ENCODE measurements at regions not wholly inside any gene's neighbourhood (a gene's known extent, or its start where the extent isn't known, plus 50 kb on each side); places are given as distances from the start of the nearest gene placed in this dataset.

DNA sequence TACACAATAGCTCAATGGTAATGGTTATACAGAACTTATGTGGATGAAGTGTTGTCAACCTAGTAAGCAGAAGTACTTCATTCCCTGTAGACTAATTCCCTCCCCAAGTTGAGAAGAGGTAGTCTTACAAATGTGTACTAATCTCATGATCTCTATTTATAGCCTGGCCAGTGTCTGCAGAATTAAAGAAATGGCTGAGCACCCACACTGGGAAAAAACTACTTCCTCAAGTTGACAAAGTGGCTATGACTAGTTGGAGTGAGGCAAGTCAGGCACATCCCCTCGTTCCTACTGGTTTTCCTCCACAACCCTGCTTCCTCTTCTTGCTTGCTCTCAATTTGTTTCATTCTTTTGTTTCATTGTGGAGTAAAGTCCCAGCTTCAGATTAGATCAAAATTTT, 566.7 kb upstream of the ZNF717 start:
- no peak for FAIRE-seq

DNA sequence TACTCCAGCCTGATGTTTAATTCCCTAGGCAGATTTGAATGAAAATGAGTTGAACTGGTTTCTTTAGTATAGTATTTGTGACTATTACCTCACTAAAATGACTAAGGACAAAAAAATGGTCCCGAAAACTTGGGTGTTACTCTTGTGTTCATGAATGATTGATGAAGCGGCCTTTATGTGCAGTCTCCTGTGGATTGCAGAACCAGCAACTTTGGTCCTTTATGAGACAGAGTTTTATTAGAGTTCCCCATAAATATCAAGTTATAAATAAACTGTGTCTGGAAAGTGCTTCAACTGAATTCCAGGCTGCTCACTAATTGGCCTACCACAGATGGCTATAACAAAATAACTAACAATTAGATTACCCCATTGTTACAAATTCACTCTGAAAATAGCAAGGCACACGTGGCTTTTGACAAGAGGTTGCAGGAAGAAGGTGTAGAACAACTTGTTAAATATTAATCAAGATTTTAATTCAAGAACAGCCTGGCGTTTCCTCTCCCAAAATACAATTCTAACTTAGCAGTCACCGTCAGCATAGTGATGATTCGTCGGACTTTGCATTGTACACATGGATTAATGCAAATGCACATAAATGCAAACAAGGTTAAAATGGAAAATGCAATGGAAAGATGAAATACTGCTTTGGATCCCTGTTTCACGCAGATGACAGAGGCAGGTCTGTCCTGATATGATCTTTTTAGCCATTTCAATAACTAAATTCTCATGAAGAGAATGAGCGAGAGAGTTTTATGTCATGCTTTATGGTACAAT, 567.3 kb upstream of the ZNF717 start:
- FAIRE-seq: no peak

DNA sequence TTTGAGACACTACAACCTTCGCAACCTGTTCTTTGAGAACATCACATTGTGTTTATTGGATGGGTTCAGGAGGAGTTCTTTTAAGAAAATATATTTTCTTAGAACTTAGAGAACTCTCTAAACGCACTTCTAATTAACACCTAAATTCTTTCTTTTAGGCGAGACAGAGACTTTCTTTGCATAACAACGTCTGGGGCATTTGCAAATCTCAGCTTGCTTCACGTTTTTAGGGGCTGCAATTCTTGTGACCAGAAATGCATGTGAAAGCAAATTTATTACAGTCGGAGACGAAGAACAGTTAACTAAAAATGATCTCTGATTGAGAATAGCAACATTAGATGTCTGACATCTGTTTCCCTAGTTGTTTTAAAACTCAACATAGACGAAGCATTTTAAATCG, 568.3 kb upstream of the ZNF717 start:
- FAIRE-seq: no peak

GRCh38 chr3:76361010-76361409, 575.7 kb upstream of the ZNF717 start:
- no peak for FAIRE-seq

DNA sequence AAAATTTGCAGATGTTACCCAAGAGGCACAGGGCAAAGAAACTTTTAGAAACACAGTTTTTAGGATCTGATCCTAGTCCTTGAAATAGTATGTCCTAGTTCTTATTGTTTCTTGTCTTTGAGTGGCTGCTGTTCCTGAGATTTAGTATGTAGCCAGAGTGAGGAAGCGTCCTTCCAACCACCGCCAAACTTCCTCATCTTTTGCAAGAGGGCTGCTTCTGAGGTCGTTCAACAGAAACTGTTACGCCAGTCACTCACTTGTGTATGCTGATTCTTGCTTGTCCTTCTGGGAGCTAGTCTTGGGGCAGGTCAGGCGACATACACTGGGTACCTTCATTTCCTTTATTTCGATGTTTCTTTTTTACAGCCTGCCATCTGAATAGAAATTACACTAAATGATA, 577.3 kb upstream of the ZNF717 start:
- FAIRE-seq: no peak

DNA sequence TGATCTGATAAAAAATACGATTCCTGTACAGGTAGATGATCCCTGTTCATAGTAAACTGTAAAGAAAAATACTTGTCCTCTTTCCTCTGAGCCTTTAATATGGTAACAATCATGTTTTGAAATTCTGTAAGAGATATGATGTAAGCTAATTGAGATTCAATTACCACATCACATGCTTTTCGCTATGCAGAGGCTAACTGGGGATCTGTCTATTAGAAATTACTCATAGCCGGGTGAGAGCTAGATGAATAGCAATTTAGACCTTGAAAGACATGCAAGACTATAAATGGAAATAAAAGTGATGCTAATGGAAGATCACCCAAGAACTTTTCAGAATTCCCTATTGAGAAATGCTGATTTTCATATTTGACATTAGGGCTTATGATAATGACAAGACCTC, 579.9 kb upstream of the ZNF717 start:
- FAIRE-seq: no peak

DNA sequence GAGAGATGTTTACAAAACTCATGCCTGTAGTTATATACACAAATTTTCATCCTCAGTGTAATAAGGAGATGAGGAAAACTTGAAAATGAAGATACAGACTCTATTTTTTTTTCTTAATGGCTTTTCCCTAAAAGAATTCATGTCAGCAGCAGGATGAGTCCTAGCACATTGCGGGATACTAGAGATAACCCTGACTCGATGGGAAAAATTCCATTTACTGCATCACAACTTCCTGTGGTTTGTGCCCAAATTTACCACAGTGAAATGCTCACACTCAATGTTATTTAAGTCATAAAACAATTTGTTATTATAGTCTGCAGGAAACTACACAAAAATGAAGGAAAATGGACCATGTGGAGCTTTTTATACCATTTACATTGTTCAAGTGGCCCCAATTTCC, 581.9 kb upstream of the ZNF717 start:
- no peak for FAIRE-seq

GRCh38 chr3:76369170-76369569, 583.8 kb upstream of the ZNF717 start:
- FAIRE-seq: no peak

- FAIRE-seq: no peak
These were observed 585.6 kb upstream of the ZNF717 start for GRCh38 chr3:76370749-76371520.

- FAIRE-seq: no peak
These were observed 587.1 kb upstream of the ZNF717 start for GRCh38 chr3:76372497-76372896.

DNA sequence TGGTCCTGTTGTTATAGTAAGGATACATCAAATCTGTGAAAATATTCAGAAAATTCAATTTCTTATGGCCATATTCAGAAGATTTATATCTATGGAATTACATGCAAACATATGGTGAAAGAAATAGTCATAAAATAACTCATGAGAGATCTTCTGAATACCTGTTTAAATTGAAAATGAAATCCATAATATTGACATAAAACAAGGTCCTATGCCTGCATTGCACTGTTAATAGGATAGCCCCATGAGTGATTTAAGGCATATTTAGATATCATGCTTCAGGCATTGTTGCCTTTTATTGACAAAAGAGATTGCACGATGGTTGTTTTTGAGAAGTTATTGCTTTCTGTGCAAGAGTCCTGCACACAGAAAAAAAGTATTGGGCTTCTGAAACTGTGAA, 591.7 kb upstream of the ZNF717 start:
- no peak for FAIRE-seq

GRCh38 chr3:76378789-76379188, 593.4 kb upstream of the ZNF717 start:
- FAIRE-seq: no peak

GRCh38 chr3:76383781-76384180, 598.4 kb upstream of the ZNF717 start:
- FAIRE-seq: no peak

DNA sequence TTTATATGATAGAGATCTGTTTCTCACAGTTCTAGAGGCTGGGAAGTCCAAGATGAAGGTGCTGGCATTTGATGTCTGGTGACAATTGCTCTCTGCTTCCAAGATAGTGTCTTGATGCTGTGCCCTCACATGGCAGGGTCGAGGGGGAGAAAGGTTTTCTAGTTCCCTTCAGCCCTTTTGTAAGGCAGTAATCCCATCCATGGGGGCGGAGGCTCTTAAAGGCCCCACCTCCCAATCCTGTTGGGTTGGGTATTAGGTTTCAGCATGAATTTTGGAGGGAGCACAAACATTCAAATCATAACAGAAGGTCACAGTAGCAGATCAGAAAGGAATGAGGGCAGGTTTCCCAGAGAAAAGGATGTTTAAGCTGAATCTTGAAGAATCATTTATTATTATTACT, 601.7 kb upstream of the ZNF717 start:
- FAIRE-seq: no peak

DNA sequence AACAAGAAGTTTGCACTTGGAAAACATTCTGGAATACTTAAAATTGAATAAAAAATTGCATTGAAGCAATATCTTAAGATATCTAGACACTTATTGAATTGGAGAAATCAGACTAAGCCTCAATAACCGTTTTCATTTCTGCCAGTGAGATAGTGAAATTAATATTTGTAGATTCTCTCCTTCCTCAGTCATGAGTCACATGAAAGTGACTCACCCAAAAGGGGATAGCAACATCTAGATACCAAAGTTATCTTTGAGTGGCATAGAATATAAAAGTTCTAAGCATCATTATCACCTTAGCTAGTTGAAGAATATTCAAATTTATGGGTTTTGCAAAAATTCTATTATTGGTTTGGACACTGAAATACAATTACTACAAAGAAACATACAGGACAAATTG, 614.8 kb upstream of the ZNF717 start:
- no peak for FAIRE-seq

DNA sequence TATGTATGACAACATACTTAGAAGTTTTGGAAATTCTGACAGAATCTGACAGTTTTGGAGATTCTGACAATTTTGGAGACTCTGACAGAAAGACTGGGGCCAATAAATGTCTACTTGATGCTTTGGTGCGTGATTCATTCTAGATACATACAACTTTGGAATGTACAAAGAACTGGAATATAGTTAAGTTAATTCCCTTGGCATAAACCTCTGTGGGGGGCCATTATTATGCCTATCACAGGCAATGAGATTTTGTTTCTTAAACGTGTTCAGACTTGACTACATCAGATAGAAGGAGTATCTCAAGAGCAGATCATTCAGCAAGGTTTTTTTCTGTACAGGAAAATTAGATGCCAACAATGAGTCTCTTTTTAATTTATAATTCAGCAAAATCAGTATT, 617.6 kb upstream of the ZNF717 start:
- FAIRE-seq: no peak

GRCh38 chr3:76403556-76403955, 618.2 kb upstream of the ZNF717 start:
- no peak for FAIRE-seq

GRCh38 chr3:76405196-76405595, 619.8 kb upstream of the ZNF717 start:
- no peak for FAIRE-seq

GRCh38 chr3:76410762-76411281, 625.5 kb upstream of the ZNF717 start:
- FAIRE-seq: no peak

GRCh38 chr3:76415384-76415783, 624.5 kb upstream of the ROBO2 start:
- no peak for FAIRE-seq

GRCh38 chr3:76429581-76430177, 610.2 kb upstream of the ROBO2 start:
- FAIRE-seq: no peak

GRCh38 chr3:76432396-76432795, 607.5 kb upstream of the ROBO2 start:
- FAIRE-seq: no peak

- no peak for FAIRE-seq
These were observed 603.0 kb upstream of the ROBO2 start for GRCh38 chr3:76436894-76437293.

DNA sequence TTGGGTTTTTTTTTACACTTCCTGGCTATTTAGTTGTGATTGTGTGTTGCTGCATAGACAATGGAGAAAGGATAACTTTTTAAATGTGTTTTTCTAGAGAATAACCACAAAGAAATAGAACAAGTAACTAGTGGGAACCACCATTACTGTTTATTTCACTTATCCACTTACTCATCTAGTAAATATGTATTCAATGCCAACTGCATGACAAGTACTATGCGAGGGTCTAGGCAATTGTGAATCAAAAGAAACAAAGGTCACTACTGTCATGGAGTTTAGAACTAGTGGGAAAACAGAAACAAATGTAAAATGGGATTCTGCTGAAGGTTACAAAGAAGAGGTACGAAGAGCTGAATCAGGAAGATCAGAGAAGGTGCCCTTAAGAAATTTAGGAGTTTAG, 600.9 kb upstream of the ROBO2 start:
- no peak for FAIRE-seq
